ENCODE measurements at regions not wholly inside any gene's neighbourhood (a gene's known extent, or its start where the extent isn't known, plus 50 kb on each side); places are given as distances from the start of the nearest gene placed in this dataset.

DNA sequence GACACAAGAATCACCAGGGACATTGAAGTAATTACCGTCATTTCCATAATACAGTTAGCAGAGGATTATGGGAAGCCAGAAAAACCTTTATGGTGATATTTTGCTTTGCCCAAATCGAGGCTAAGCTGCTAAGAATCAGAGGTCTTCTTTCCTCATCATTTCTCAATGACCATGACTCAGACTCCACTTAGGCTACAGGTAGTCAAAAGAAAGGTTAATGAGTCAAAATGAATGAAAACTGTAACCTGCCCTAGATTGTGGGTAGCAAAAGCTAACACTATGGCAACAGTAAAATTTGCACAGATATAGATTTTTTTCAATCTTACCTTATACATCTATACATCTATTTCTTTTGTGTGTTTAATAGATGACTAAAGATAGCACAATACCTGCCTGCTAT is 185.8 kb downstream of the CARTPT start:
- TF ChIP-seq, protein P1, sequence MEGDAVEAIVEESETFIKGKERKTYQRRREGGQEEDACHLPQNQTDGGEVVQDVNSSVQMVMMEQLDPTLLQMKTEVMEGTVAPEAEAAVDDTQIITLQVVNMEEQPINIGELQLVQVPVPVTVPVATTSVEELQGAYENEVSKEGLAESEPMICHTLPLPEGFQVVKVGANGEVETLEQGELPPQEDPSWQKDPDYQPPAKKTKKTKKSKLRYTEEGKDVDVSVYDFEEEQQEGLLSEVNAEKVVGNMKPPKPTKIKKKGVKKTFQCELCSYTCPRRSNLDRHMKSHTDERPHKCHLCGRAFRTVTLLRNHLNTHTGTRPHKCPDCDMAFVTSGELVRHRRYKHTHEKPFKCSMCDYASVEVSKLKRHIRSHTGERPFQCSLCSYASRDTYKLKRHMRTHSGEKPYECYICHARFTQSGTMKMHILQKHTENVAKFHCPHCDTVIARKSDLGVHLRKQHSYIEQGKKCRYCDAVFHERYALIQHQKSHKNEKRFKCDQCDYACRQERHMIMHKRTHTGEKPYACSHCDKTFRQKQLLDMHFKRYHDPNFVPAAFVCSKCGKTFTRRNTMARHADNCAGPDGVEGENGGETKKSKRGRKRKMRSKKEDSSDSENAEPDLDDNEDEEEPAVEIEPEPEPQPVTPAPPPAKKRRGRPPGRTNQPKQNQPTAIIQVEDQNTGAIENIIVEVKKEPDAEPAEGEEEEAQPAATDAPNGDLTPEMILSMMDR (conservative IDR thresholded peaks at IDR 0.05; ENCODE audit: low read length), result no peak
- no peak for TF ChIP-seq EZH2phosphoT487 (IDR thresholded peaks at IDR 0.05; ENCODE audit: borderline replicate concordance)

All from Loucy (cell line).